Endodermal cell (in vitro differentiated cells): ENCODE measurements at regions not wholly inside any gene's neighbourhood (a gene's known extent, or its start where the extent isn't known, plus 50 kb on each side); places are given as distances from the start of the nearest gene placed in this dataset.
"Not testable (repeated sequence)": the region's sequence is repeated elsewhere in the genome, so short reads cannot be mapped to it uniquely, and the experiment has no call there.

ENCODE experiments used
- DNase-seq: peaks from one replicate; pipeline ENCODE4 v3.0.0-alpha.2; 2017
- H3K27ac ChIP-seq: 2 replicates; pipeline ENCODE4 v1.5.1; 2013; ENCODE audit warnings: mild to moderate bottlenecking, low read depth, low read length, moderate library complexity
- H3K27me3 ChIP-seq: 2 replicates; pipeline ENCODE4 v1.6.1; 2013; ENCODE audit warnings: mild to moderate bottlenecking, low read length, moderate library complexity; ENCODE audit not compliant: insufficient read depth, control insufficient read depth, poor library complexity, severe bottlenecking
- H3K36me3 ChIP-seq: 2 replicates; pipeline ENCODE4 v1.7.0; 2013; ENCODE audit warnings: mild to moderate bottlenecking, low read length, moderate library complexity; ENCODE audit not compliant: control insufficient read depth, insufficient read depth
- H3K4me1 ChIP-seq: one replicate; pipeline ENCODE4 v1.7.0; 2013; ENCODE audit warnings: low read length; ENCODE audit not compliant: control insufficient read depth, insufficient read depth
- H3K4me3 ChIP-seq: 2 replicates; pipeline ENCODE4 v1.5.1; 2013; ENCODE audit warnings: mild to moderate bottlenecking, low read length, moderate library complexity
- H3K9ac ChIP-seq: 2 replicates; pipeline ENCODE4 v1.6.1; 2013; ENCODE audit warnings: mild to moderate bottlenecking, low read length, moderate library complexity; ENCODE audit not compliant: poor library complexity, severe bottlenecking; ENCODE audit errors: extremely low read depth
- H3K9me3 ChIP-seq: 2 replicates; pipeline ENCODE4 v1.6.1; 2013; ENCODE audit warnings: mild to moderate bottlenecking, low read length, moderate library complexity; ENCODE audit not compliant: control insufficient read depth
- H3K27ac Mint-ChIP-seq: 2 replicates; pipeline ENCODE4 v1.8.0; 2020; ENCODE audit warnings: mixed read lengths
- H3K27me3 Mint-ChIP-seq: 2 replicates; pipeline ENCODE4 v1.8.0; 2021; ENCODE audit warnings: mild to moderate bottlenecking, mixed read lengths; ENCODE audit not compliant: insufficient read depth
- H3K36me3 Mint-ChIP-seq: 2 replicates; pipeline ENCODE4 v1.8.0; 2020; ENCODE audit warnings: low read depth, mixed read lengths
- H3K4me1 Mint-ChIP-seq: 2 replicates; pipeline ENCODE4 v1.8.0; 2020; ENCODE audit warnings: mixed read lengths
- H3K4me3 Mint-ChIP-seq: 2 replicates; pipeline ENCODE4 v1.8.0; 2020; ENCODE audit warnings: mild to moderate bottlenecking, moderate library complexity, mixed read lengths
- H3K9me3 Mint-ChIP-seq: 2 replicates; pipeline ENCODE4 v1.8.0; 2020; ENCODE audit warnings: mild to moderate bottlenecking, mixed read lengths
- WGBS, 2 experiments: methylation state at CpG; one replicate each; pipeline versions ENCODE4 v1.1.5 to v1.1.7; 2013; ENCODE audit warnings: missing lambda C conversion rate in 2 of 2, mixed read lengths in 1 of 2; ENCODE audit not compliant: insufficient coverage in 1 of 2, insufficient read length in 1 of 2; 5-methylcytosine and 5-hydroxymethylcytosine counted together

DNA sequence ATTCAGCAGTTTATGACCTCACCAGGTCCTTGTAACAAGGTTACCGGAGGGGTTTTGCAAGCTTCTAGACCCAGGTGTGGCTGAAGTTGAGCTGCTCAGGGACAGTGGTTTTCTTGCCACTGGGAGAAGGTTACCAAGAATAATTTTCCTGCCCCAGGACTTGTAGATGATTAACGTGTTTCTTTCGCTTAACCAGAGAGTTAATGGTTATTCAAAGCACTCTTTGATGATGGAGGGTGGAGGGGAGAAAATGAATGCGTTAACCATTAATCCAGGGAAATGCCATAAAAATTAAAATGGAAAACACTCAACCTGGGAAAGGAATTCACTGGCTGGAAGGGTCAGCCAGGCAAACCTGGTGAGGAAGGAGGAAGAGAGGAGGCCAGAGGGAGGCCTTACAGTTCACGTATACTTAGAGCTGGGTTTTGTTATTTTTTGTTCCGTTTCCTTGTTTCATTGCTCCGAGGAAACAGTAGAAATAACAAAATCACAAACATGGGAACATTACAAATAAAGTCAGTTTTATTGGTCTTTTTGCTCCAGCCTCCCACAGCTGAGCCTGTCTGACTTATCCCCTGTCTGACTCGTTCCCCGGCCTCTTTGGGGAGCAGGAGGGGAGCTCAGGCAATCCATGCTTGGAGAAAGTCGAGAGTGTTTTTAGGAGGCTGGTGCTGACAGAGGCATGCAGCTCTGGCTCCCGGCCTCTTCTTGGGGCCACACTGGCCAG, 207.5 kb upstream of the IRF2BP2 start:
- H3K9me3 ChIP-seq, H3K27me3 ChIP-seq, H3K4me1 Mint-ChIP-seq, H3K27ac Mint-ChIP-seq, H3K9me3 Mint-ChIP-seq, H3K4me3 ChIP-seq, H3K4me3 Mint-ChIP-seq, H3K27me3 Mint-ChIP-seq, H3K36me3 ChIP-seq, H3K4me1 ChIP-seq, H3K27ac ChIP-seq, H3K9ac ChIP-seq, H3K36me3 Mint-ChIP-seq, DNase-seq: not testable (repeated sequence)
- WGBS, 2 experiments, result 93% methylated on average over 9 of the region's 11 CpGs; no CpG with 5 or more reads in 1 of the 2 experiments

DNA sequence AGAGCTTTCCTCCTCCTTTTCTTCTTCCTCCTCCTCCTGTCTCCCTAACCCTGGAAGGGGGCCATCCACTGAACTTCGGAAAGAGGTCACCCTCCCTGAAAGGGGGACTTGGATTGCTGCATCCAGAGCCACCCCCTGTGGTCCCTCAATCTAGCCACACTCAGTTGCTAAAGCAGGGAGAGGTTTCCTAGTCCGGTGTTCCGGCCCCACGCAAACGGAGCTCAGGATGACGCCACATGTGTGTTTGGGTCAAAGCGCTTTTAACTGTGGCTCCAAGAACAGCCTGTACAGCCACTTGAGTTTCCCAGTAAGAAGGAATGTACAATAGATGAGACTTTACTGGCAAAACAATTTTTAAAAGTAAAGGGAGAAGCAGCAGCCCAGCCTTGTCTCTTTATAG, 206.9 kb upstream of the IRF2BP2 start:
- H3K9ac ChIP-seq, result not testable (repeated sequence)

DNA sequence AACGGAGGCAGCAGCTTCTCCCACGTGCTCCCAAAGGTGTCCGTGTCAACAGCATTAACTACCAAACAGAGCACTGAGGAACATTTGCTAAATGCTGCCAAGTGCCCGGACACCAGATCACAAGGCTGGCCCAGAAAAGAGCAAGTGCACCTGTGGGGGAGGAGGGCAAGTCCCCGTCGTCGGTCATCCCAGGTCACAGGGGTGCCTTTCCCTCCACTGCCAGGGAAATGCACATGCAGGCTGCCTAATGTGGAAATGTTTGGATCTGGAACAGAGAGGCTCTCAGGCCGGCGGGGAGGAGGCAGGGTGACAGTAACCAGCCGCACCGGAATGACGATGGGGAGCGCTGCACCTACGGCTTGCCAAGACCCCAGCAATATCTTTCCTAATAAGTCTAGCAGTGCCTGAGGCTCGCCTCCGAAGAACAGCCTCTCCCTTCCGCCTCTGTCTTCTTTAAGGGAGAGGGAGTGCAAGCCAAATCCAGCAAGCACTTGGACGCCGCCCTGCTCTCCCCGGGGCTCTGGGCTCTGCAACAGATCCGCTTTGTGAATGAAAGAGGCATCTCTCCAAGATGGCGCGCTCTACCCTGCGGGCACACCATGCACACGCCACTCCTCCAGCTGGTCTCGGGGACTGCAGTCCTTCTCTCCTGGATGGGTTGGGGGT, 206.3 kb upstream of the IRF2BP2 start:
- H3K36me3 Mint-ChIP-seq, H3K36me3 ChIP-seq, H3K4me1 Mint-ChIP-seq, H3K4me3 ChIP-seq, H3K9me3 Mint-ChIP-seq, H3K27ac ChIP-seq, H3K9me3 ChIP-seq, H3K27me3 ChIP-seq, H3K4me3 Mint-ChIP-seq, H3K9ac ChIP-seq, DNase-seq, H3K27ac Mint-ChIP-seq, H3K4me1 ChIP-seq, H3K27me3 Mint-ChIP-seq: not testable (repeated sequence)
- WGBS, 2 experiments, result 95% methylated on average over 16 of the region's 26 CpGs; no CpG with 5 or more reads in 1 of the 2 experiments

More for the DNA sequence above, 206.9 kb upstream of the IRF2BP2 start:
- not testable (repeated sequence) for DNase-seq, H3K4me3 ChIP-seq, H3K36me3 ChIP-seq, H3K9me3 ChIP-seq, H3K4me1 Mint-ChIP-seq, H3K27me3 Mint-ChIP-seq, H3K4me1 ChIP-seq, H3K36me3 Mint-ChIP-seq, H3K27ac ChIP-seq, H3K9me3 Mint-ChIP-seq, H3K27me3 ChIP-seq, H3K4me3 Mint-ChIP-seq, H3K27ac Mint-ChIP-seq
- 97 to 100% methylated on average over 3 to 6 of the region's 7 CpGs for WGBS, 2 experiments

DNA sequence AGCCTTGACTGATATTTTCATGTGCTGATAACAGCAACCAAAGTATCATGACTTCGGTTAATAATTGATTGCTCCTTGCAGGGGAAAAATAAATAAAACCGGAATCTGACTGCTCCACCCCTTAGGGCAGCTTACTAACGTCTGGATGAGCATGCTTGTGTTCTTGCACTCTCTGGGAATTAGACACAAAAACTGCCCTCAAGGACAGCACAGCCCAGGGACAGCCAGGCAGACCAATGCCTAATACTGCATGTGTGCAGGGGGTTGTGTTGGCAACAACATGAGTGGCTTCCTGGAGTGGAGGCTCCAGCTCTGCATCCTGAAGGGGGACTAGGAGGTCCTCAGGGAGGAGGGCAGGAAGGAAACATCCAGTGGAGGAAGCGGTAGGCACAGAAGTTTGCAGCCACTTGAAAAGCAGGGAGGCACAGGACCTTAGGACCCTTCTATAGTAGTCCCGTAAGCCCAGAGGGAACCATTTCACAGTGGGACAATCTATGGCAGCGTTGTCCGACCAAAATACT, 205.4 kb upstream of the IRF2BP2 start:
- not testable (repeated sequence) for H3K9me3 Mint-ChIP-seq, H3K9ac ChIP-seq, H3K27ac Mint-ChIP-seq, H3K27me3 Mint-ChIP-seq, DNase-seq, H3K27me3 ChIP-seq, H3K4me1 ChIP-seq, H3K4me3 Mint-ChIP-seq, H3K4me3 ChIP-seq, H3K27ac ChIP-seq, H3K9me3 ChIP-seq, H3K36me3 Mint-ChIP-seq, H3K4me1 Mint-ChIP-seq, H3K36me3 ChIP-seq
- WGBS, 2 experiments, result 96% methylated on average over 4 of the region's 7 CpGs; no CpG with 5 or more reads in 1 of the 2 experiments

DNA sequence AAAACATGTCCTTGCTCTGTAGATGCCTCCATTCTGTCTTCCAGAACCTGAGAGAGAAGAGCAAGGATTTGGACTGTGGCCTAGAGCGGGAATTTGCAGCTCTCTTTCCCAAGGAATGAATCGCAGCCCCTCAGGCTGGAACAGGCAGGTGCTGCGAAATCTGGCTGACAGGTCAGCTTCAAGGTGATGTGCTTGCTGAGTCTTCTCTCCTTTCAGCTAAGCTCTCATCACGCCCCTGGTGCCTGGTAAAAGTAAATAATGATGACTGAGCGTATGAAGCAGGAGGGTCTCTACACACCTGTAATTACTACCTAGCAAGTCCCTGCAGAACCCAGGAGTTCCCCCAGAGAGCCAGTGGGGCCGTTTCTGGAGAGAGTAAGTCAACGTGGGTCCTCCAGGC, 204.3 kb upstream of the IRF2BP2 start:
- not testable (repeated sequence) for H3K4me1 ChIP-seq, H3K4me3 Mint-ChIP-seq, H3K4me1 Mint-ChIP-seq, H3K27me3 ChIP-seq, H3K27ac ChIP-seq, H3K36me3 ChIP-seq, H3K27ac Mint-ChIP-seq, H3K36me3 Mint-ChIP-seq, H3K9me3 Mint-ChIP-seq, H3K9me3 ChIP-seq, H3K4me3 ChIP-seq, DNase-seq, H3K9ac ChIP-seq, H3K27me3 Mint-ChIP-seq
- WGBS, 2 experiments, result 83% methylated on average over 1 of the region's 7 CpGs; no CpG with 5 or more reads in 1 of the 2 experiments

DNA sequence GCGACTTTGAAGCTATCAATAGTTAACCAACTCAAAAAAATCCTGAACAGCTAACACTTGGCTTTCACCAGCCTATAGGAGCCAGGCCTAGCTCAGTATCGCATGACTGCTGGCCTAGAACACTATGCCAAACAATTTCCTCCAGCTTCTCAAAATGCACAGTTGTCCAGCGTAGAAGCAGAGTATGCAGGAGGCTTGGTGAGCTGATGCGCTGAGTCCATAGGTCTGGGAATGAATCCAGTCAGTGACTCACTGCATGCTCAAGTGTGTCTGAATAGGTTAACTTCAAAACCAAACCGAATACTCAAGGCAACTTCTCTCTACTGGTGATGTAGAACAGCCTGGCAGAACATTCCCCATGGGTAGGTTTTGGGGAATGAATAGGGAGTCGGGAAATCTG, 201.8 kb upstream of the IRF2BP2 start:
- not testable (repeated sequence) for H3K4me1 Mint-ChIP-seq, H3K4me3 Mint-ChIP-seq, H3K27me3 ChIP-seq, H3K9me3 ChIP-seq, H3K27ac Mint-ChIP-seq, H3K4me1 ChIP-seq, DNase-seq, H3K9ac ChIP-seq, H3K36me3 Mint-ChIP-seq, H3K4me3 ChIP-seq, H3K9me3 Mint-ChIP-seq, H3K36me3 ChIP-seq, H3K27ac ChIP-seq, H3K27me3 Mint-ChIP-seq
- 99 to 100% methylated on average over 2 to 5 of the region's 6 CpGs for WGBS, 2 experiments

DNA sequence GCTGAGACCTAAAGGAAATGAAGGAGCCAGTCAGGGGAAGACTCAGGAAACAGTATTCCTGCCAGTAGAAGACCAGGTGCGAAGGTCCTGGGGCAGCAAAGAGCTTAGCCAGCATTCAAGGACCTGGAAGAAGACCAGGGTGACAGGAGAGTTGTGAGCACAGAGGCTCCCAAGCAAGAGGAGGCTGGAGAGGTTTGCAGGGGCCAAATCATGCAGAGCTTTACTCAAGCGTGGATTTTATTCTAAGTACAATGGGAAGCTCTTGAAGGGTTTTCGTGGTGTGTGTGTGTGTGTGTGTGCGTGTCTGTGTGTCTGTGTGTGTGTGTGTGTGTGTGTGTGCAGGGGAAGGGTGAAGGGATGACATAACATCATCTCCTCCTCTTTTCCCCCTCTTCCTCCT, 200.7 kb upstream of the IRF2BP2 start:
- not testable (repeated sequence) for H3K36me3 Mint-ChIP-seq, H3K27me3 Mint-ChIP-seq, H3K9me3 ChIP-seq, H3K36me3 ChIP-seq, H3K4me3 ChIP-seq, H3K4me1 ChIP-seq, H3K9ac ChIP-seq, H3K9me3 Mint-ChIP-seq, H3K4me1 Mint-ChIP-seq, H3K27ac ChIP-seq, H3K27ac Mint-ChIP-seq, DNase-seq, H3K4me3 Mint-ChIP-seq, H3K27me3 ChIP-seq
- 85% methylated on average over 1 of the region's 4 CpGs; no CpG with 5 or more reads in 1 of the 2 experiments for WGBS, 2 experiments
